ENCODE measurements at regions not wholly inside any gene's neighbourhood (a gene's known extent, or its start where the extent isn't known, plus 50 kb on each side); places are given as distances from the start of the nearest gene placed in this dataset.
A peak's percentile ranks its signal among the peaks of the same experiment; 100 is the strongest.

- Histone ChIP-seq H3K4me3 (ENCODE audit: low read depth, low read length) (peak overlapping the region; percentile 56), H3K36me3 (ENCODE audit: insufficient read depth, low read length) (no peaks in the 10 kb centered on the region), H3K27me3 (ENCODE audit: insufficient read depth, low read length) (no peaks in the 10 kb centered on the region), H3K4me1 (ENCODE audit: control insufficient read depth, insufficient read depth, low read length, unreplicated experiment) (peaks cover 39% of the 10 kb centered on the region), H3K79me2 (ENCODE audit: control insufficient read depth, insufficient read depth, low read length, unreplicated experiment) (peaks cover 5% of the 10 kb centered on the region), H3K27ac (ENCODE audit: low read depth, low read length) (peak overlapping the region; percentile 92), H2AFZ (ENCODE audit: low read length, unreplicated experiment) (peak overlapping the region; percentile 21)
Measured at GRCh38 chr12:116382686-116383530, 105.4 kb upstream of the MED13L start.

- no peak overlapping the region for H3K4me3 ChIP-seq (ENCODE audit: low read depth, low read length)
- no peaks in the 10 kb centered on the region for H3K27me3 ChIP-seq (ENCODE audit: insufficient read depth, low read length)
- H2AFZ ChIP-seq (ENCODE audit: low read length, unreplicated experiment), result no peak overlapping the region
- 0 out of 2 replicates have a peak overlapping the region, but pooled peaks have one; percentile 92 for H3K27ac ChIP-seq (ENCODE audit: low read depth, low read length)
- peaks cover 5% of the 10 kb centered on the region for H3K79me2 ChIP-seq (ENCODE audit: control insufficient read depth, insufficient read depth, low read length, unreplicated experiment)
- no peaks in the 10 kb centered on the region for H3K36me3 ChIP-seq (ENCODE audit: insufficient read depth, low read length)
- H3K4me1 ChIP-seq (ENCODE audit: control insufficient read depth, insufficient read depth, low read length, unreplicated experiment), result peaks cover 41% of the 10 kb centered on the region
Measured at GRCh38 chr12:116384175-116384574, 106.7 kb upstream of the MED13L start.

GRCh38 chr12:116384691-116385485 lies 107.4 kb upstream of the MED13L start:
- Histone ChIP-seq H3K36me3 (ENCODE audit: insufficient read depth, low read length) (no peaks in the 10 kb centered on the region), H3K79me2 (ENCODE audit: control insufficient read depth, insufficient read depth, low read length, unreplicated experiment) (peaks cover 5% of the 10 kb centered on the region), H3K27me3 (ENCODE audit: insufficient read depth, low read length) (no peaks in the 10 kb centered on the region), H3K27ac (ENCODE audit: low read depth, low read length) (no peak overlapping the region), H2AFZ (ENCODE audit: low read length, unreplicated experiment) (no peak overlapping the region), H3K4me3 (ENCODE audit: low read depth, low read length) (no peak overlapping the region), H3K4me1 (ENCODE audit: control insufficient read depth, insufficient read depth, low read length, unreplicated experiment) (peaks cover 48% of the 10 kb centered on the region)

GRCh38 chr12:116385486-116386217 lies 108.2 kb upstream of the MED13L start:
- Histone ChIP-seq H3K4me3 (ENCODE audit: low read depth, low read length) (no peak overlapping the region), H2AFZ (ENCODE audit: low read length, unreplicated experiment) (no peak overlapping the region), H3K4me1 (ENCODE audit: control insufficient read depth, insufficient read depth, low read length, unreplicated experiment) (peaks cover 56% of the 10 kb centered on the region), H3K36me3 (ENCODE audit: insufficient read depth, low read length) (no peaks in the 10 kb centered on the region), H3K27ac (ENCODE audit: low read depth, low read length) (no peak overlapping the region), H3K79me2 (ENCODE audit: control insufficient read depth, insufficient read depth, low read length, unreplicated experiment) (peaks cover 5% of the 10 kb centered on the region), H3K27me3 (ENCODE audit: insufficient read depth, low read length) (no peaks in the 10 kb centered on the region)

GRCh38 chr12:116389326-116389725 lies 111.8 kb upstream of the MED13L start:
- Histone ChIP-seq H2AFZ (ENCODE audit: low read length, unreplicated experiment) (no peak overlapping the region), H3K27ac (ENCODE audit: low read depth, low read length) (peak overlapping the region; percentile 79), H3K36me3 (ENCODE audit: insufficient read depth, low read length) (peaks cover 3% of the 10 kb centered on the region; the same call in 1 of the 2 replicates), H3K79me2 (ENCODE audit: control insufficient read depth, insufficient read depth, low read length, unreplicated experiment) (peaks cover under 1% of the 10 kb centered on the region), H3K27me3 (ENCODE audit: insufficient read depth, low read length) (no peaks in the 10 kb centered on the region), H3K4me1 (ENCODE audit: control insufficient read depth, insufficient read depth, low read length, unreplicated experiment) (peaks cover 30% of the 10 kb centered on the region), H3K4me3 (ENCODE audit: low read depth, low read length) (no peak overlapping the region)

GRCh38 chr12:116389990-116390389 lies 112.5 kb upstream of the MED13L start:
- Histone ChIP-seq H3K4me3 (ENCODE audit: low read depth, low read length) (no peak overlapping the region), H3K27ac (ENCODE audit: low read depth, low read length) (peak overlapping the region; percentile 79), H2AFZ (ENCODE audit: low read length, unreplicated experiment) (peak overlapping the region; percentile 32), H3K4me1 (ENCODE audit: control insufficient read depth, insufficient read depth, low read length, unreplicated experiment) (peaks cover 25% of the 10 kb centered on the region), H3K79me2 (ENCODE audit: control insufficient read depth, insufficient read depth, low read length, unreplicated experiment) (no peaks in the 10 kb centered on the region), H3K27me3 (ENCODE audit: insufficient read depth, low read length) (no peaks in the 10 kb centered on the region), H3K36me3 (ENCODE audit: insufficient read depth, low read length) (peaks cover 3% of the 10 kb centered on the region; the same call in 1 of the 2 replicates)

- peak overlapping the region; percentile 79 for H3K27ac ChIP-seq (ENCODE audit: low read depth, low read length)
- H3K79me2 ChIP-seq (ENCODE audit: control insufficient read depth, insufficient read depth, low read length, unreplicated experiment), result no peaks in the 10 kb centered on the region
- H2AFZ ChIP-seq (ENCODE audit: low read length, unreplicated experiment), result no peak overlapping the region
- no peaks in the 10 kb centered on the region for H3K27me3 ChIP-seq (ENCODE audit: insufficient read depth, low read length)
- peaks cover 25% of the 10 kb centered on the region for H3K4me1 ChIP-seq (ENCODE audit: control insufficient read depth, insufficient read depth, low read length, unreplicated experiment)
- peaks cover 3% of the 10 kb centered on the region; the same call in 1 of the 2 replicates for H3K36me3 ChIP-seq (ENCODE audit: insufficient read depth, low read length)
- peak overlapping the region; percentile 42; the same call in 1 of the 2 replicates for H3K4me3 ChIP-seq (ENCODE audit: low read depth, low read length)
Measured at GRCh38 chr12:116390401-116391335, 113.2 kb upstream of the MED13L start.

GRCh38 chr12:116391501-116391900 lies 114.0 kb upstream of the MED13L start:
- H3K27me3 ChIP-seq (ENCODE audit: insufficient read depth, low read length), result no peaks in the 10 kb centered on the region
- H3K4me3 ChIP-seq (ENCODE audit: low read depth, low read length), result no peak overlapping the region
- H3K4me1 ChIP-seq (ENCODE audit: control insufficient read depth, insufficient read depth, low read length, unreplicated experiment), result peaks cover 25% of the 10 kb centered on the region
- H3K27ac ChIP-seq (ENCODE audit: low read depth, low read length), result no peak overlapping the region; the same call in 1 of the 2 replicates
- H2AFZ ChIP-seq (ENCODE audit: low read length, unreplicated experiment), result no peak overlapping the region
- H3K79me2 ChIP-seq (ENCODE audit: control insufficient read depth, insufficient read depth, low read length, unreplicated experiment), result no peaks in the 10 kb centered on the region
- H3K36me3 ChIP-seq (ENCODE audit: insufficient read depth, low read length), result peaks cover 3% of the 10 kb centered on the region; the same call in 1 of the 2 replicates

- H3K4me3 ChIP-seq (ENCODE audit: low read depth, low read length), result no peak overlapping the region
- no peak overlapping the region for H2AFZ ChIP-seq (ENCODE audit: low read length, unreplicated experiment)
- peaks cover 25% of the 10 kb centered on the region for H3K4me1 ChIP-seq (ENCODE audit: control insufficient read depth, insufficient read depth, low read length, unreplicated experiment)
- H3K27me3 ChIP-seq (ENCODE audit: insufficient read depth, low read length), result no peaks in the 10 kb centered on the region
- no peak overlapping the region for H3K27ac ChIP-seq (ENCODE audit: low read depth, low read length)
- no peaks in the 10 kb centered on the region for H3K79me2 ChIP-seq (ENCODE audit: control insufficient read depth, insufficient read depth, low read length, unreplicated experiment)
- peaks cover 3% of the 10 kb centered on the region; the same call in 1 of the 2 replicates for H3K36me3 ChIP-seq (ENCODE audit: insufficient read depth, low read length)
Measured at GRCh38 chr12:116392061-116392460, 114.6 kb upstream of the MED13L start.

All from ACC112 (cell line).